Hematopoietic multipotent progenitor cell treated with erythropoietin and hydrocortisone succinate and interleukin-3 and kit ligand, for 8 days (in vitro differentiated cells): ENCODE measurements at regions not wholly inside any gene's neighbourhood (a gene's known extent, or its start where the extent isn't known, plus 50 kb on each side); places are given as distances from the start of the nearest gene placed in this dataset.
"Not testable (repeated sequence)": the region's sequence is repeated elsewhere in the genome, so short reads cannot be mapped to it uniquely, and the experiment has no call there.

Source experiments
- DNase-seq: peaks from one replicate; pipeline ENCODE4 v3.0.0-alpha.2; 2015

DNA sequence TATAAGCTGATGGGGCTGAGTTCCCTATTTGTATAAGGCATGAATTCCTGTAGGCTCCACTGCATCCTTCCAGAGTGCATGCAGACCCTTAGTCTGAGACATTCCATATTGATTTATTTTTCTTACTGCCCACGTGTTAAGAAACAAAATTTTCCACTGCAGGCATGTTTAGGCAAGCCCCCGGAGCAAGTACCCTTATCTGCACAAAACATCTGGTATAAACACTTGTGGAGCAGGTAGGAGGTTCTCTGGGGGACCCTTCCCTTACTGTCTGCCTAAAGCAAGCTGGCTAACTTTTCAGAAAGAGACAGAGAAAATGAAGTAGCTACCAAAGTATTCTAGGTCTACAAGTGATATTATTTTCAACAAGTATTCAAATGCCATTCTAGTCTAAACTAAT lies 571.0 kb upstream of the TPTE start:
- DNase-seq = not testable (repeated sequence)

DNA sequence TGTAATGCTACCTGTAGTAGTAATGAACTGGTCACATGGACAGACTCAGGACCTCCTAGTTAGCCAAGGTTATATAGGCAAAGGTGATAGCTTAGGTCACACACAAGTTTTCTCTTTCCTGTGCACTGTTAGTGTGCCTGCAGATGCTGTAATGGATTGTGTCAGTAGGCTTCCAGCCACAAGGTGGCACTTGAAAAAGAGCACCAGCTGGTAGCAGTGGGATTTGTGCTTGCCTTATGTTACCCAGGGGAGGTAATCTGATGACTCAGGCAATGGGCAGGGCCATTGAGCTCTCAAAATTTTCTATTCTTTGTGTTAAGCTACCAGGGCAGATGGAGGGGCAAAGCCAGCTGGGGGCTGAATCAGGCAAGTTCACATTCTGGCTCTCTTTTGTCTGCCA lies 562.6 kb upstream of the TPTE start:
- not testable (repeated sequence) for DNase-seq

DNA sequence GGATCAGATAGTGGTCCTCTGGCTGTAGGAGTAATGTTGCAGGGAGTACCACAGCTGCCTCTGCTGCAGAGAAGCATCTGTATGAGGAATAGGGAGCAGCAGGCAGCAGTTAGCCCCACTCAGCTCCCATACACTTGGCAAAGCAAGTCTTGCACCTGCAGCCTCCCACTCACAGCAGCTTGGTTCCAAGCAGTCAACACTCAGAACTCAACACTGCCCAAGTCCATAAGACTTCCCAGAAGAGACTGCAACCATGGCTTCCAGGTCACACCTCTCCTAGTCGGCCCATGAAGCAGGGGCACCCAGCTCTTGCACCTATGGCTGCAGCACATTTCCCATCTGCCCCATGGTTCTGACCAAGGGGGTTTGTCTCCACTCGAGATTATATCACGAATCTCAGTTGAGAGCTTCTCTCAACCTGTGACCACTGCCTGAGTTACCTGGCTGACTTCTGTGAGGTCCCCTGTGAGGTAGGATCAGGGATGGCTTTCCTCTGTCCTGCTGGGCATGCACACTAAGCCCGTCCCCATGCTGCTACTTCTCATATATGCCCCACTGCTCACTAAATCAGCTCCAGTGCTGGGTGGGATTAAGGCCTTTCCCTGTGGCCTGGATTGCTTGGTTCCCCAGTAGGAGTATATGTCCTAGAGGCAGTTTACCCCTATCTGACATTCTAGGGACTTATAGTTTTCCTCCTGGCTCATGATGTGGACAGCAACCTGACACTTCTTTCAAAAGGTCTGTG lies 562.0 kb upstream of the TPTE start:
- not testable (repeated sequence) for DNase-seq

DNA sequence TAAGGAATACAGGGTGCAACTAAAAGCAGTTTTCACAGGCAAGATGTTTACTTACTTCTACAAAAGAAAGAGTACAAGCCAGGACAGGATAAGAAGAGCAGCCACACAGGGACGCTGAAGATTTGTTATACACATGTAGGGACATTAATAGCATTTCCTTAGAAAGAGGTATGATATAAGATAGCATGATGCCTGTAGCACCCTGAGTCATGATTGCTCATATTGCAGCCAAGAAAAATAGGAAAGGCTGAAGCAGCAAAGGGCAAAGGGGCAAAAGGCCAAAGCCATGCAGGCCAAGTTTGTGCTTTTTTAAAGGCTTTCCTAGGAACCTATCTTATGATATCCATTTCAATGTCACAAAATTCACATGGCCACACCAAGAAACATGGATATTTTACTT lies 552.0 kb upstream of the TPTE start:
- DNase-seq = not testable (repeated sequence)

DNA sequence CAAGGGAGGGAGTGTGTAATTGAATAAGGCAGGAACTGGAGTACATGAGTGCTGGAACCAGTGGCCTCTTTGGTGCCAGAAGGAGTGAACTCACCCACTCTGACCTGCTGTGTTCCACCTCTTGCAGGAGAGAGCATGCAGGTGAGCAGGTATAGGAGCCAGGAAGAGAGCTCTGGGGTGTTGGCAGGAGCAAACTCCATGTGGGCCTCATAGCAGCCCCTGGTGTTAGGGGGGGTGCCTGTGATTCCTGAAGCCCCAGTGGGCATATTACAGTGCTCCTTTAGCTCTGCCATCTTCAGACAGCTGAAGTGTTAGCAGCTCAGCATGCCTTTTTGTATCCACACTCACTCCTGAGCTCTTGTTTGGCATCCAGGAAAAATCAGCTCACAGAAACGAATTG lies 549.4 kb upstream of the TPTE start:
- not testable (repeated sequence) for DNase-seq

DNA sequence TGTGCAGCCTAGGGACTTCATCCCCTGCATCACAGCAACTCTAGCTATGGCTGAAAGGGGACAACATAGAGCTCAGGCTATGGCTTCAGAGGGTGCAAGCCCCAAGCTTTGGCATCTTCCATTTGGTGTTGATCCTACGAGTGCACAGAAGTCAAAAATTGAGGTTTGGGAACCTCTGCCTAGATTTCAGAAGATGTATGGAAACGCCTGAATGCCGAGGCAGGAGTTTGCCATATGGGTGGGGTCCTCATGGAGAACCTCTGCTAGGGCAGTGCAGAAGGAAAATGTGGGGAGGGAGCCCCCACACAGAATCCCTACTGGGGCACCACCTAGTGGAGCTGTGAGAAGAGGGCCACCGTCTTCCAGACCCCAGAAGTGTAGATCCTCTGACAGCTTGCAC lies 543.0 kb upstream of the TPTE start:
- DNase-seq = not testable (repeated sequence)

DNA sequence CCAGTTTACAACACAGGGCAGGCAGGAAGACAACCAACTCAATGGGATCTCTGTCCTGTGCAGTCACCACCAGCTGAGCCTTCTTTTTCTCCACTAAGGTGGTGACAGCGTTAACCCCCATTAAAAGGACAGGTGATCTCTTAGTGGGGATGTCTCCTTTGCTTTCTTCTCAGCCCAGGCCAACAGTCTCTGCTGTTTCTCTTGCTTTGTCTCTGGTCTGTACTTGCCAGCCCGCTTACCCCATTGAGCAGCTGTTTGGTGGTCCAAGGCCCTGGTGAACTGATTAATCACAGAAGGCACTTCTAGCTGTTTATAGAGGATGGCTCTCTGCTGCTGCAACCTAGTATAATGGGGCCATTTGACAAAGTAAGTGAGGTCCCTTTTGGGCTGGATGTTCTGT lies 523.9 kb upstream of the TPTE start:
- not testable (repeated sequence) for DNase-seq

DNA sequence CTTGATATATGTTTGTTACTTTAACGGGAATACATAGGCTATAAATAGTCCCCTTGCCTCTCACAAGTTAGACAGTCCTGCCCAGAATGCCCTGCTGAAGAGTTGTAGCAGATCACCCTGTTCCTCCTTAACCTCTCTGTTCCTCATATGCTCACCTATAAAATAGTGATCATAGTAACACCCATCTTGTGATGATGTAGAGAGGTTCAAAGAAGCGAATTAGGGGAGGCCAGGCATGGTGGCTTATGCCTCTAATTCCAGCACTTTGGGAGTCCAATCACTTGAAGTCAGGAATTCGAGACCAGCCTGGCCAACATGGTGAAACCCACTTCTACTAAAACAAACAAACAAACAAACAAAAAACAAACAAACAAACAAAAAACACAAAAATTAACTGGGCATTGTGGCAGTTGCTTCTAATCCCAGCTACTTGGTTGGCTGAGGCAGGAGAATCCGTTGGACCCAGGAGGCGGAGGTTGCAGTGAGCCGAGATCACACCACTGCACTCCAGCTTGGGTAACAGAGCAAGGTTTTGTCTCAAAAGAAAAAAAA lies 518.5 kb upstream of the TPTE start:
- DNase-seq = not testable (repeated sequence)

DNA sequence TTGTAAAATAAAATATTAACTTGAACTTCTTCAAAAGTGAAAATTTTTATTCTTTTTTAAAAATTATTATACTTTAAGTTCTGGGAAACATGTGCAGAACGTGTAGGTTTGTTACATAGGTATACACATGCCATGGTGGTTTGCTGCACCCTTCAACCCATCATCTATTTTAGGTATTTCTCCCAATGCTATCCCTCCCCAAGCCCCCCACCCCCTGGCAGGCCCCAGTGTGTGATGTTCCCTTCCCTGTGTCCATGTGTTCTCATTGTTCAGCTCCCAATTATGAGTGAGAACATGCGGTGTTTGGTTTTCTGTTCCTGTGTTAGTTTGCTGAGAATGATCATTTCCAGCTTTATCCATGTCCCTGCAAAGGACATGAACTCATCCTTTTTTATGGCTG lies 515.6 kb upstream of the TPTE start:
- not testable (repeated sequence) for DNase-seq

DNA sequence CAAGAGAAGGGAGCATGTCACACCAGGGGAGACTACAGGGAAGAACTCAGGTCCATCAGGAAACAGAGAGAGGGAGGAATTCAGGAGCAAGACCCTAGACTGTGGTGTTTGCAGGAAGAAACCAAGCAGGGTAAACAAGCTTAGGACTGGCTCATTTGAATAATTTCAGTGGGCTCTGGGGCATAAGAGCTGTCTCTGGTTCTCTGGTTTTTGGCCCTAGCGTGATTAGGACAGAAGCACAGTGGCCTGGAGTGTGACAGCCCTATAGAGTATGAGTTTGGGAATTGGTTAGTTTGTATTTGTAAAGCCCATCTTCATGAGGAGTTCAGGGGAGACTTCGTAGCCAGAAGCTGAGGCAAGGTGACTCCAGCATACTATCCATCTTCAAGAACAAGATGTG lies 504.4 kb upstream of the TPTE start:
- DNase-seq = not testable (repeated sequence)

DNA sequence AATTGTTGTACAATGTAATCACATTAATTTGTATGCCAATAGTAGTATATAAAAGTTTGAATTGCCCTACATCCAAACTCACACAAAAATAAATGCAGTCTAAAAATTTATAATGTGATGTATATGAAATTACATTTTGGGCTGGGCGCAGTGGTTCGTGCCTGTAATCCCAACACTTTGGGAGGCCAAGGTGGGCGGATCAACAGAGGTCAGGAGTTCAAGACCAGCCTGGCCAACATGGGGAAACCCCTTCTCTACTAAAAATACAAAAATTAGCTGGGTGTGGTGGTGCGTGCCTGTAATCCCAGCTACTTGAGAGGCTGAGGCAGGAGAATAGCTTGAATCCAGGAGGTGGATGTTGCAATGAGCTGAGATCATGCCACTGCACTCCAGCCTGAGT lies 503.6 kb upstream of the TPTE start:
- DNase-seq = not testable (repeated sequence)

DNA sequence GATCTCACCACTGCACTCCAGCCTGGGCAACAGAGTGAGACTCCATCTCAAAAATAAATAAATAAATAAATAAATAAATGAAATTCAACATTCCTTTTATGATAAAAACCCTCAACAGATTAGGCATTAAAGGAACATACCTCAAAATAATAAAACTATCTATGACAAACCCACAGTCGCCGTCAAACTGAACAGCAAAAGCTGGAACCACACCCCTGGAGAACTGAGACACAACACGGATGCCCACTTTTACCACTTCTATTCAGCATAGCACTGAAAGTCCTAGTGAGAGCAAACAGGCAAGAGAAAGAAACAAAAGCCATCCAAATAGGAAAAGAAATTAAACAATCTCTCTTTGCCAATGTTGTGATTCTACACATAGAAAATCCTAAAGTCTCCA lies 499.9 kb upstream of the TPTE start:
- not testable (repeated sequence) for DNase-seq

DNA sequence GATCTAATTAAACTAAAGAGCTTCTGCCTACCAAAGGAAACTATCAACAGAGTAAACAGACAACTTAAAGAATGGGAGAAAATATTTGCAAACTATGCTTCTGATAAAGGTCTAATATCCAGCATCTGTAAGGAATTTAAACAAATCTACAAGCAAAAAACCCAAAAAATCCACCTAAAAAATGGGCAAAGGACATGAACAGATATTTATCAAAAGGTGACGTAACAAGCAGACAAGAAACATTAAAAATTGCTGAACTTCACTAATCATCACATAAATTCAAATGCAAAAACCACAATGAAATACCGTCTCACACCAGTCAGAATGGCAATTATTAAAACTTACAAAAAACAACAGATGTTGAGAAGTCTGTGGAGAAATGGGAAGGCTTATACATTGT lies 498.6 kb upstream of the TPTE start:
- not testable (repeated sequence) for DNase-seq
